Mammary epithelial cell (primary cell): ENCODE measurements at regions not wholly inside any gene's neighbourhood (a gene's known extent, or its start where the extent isn't known, plus 50 kb on each side); places are given as distances from the start of the nearest gene placed in this dataset.

ENCODE experiments used
- CTCF ChIP-seq, 2 donors: IDR thresholded peaks in 1 of 2; conservative IDR thresholded peaks in 1 of 2; 2 replicates each; pipeline ENCODE4 v1.5.1; 2011 to 2012; ENCODE audit warnings: inconsistent platforms in 2 of 2, low read length in 2 of 2, mild to moderate bottlenecking in 2 of 2, control low read depth in 1 of 2, low read depth in 1 of 2; ENCODE audit not compliant: insufficient read depth in 1 of 2; ENCODE audit errors: extremely low read depth in 1 of 2
- EZH2 ChIP-seq: IDR thresholded peaks from 2 replicates; pipeline ENCODE4 v1.6.1; 2012; ENCODE audit warnings: low read length, inconsistent platforms, borderline replicate concordance

GRCh38 chr2:65781756-65782155 lies 349.4 kb upstream of the SPRED2 start:
- no peak for TF ChIP-seq CTCF (conservative IDR thresholded peaks at IDR 0.05 in 1 of 2, IDR thresholded peaks at IDR 0.05 in 1 of 2; ENCODE audit: extremely low read depth in 1 of 2, insufficient read depth in 1 of 2, low read depth in 1 of 2, low read length in 2 of 2)
- no peak for TF ChIP-seq EZH2
